GM18505 (cell line): ENCODE measurements at regions not wholly inside any gene's neighbourhood (a gene's known extent, or its start where the extent isn't known, plus 50 kb on each side); places are given as distances from the start of the nearest gene placed in this dataset.

Experiments used
- ATAC-seq: cut with Tn5 transposase; IDR thresholded peaks from one replicate; pipeline ENCODE4 v1.9.1; 2021; ENCODE audit not compliant: unreplicated experiment
- POLR2A ChIP-seq: IDR thresholded peaks from 4 replicates; pipeline ENCODE4 v1.6.1; 2011; ENCODE audit warnings: borderline replicate concordance; ENCODE audit not compliant: insufficient read depth, insufficient read length; ENCODE audit errors: extremely low read depth

DNA sequence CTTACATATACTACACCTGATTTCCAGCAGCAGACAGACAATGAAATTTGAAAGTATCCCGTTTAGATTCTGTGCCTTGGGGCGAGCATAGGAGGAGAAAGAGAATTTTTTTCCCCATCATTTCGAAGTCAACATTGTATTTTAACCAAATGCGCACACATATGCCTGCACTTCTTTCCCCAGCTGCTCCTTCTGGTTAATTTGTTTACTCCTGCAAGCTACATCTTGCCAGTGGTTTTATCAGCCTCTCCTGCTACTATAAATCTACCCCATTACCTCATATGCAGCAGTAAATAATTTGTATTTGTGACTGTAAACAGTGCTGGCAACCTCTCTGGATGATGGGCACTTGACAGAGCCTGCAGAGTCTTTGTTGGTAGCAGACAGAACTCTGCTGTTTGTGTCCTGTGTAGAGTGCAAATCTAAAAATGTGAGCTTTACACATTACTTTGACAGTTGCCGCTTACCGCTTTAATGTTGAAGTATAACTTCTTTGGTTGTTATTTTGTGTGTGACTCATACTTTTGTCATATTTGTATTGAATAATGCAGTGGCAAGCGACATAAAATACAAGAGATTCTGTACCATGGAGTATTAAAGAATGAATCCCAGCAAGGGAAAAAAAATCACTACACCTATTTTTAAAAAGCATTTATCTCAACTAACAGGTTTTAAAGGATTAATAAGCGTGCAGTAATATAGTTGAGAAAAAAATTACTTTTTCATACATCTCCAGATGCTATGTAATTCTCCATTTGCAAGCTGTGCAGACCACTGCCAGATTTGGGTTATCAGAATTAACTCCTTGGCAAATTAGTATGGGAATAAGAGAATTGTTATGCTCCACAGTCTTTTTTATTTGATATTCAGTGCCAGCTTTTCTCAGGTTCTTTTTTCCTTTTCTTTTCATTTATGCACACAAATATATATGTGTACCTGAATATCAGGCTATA, 536.8 kb downstream of the XIRP2 start:
- no peak for ATAC-seq
- TF ChIP-seq POLR2A: no peak

DNA sequence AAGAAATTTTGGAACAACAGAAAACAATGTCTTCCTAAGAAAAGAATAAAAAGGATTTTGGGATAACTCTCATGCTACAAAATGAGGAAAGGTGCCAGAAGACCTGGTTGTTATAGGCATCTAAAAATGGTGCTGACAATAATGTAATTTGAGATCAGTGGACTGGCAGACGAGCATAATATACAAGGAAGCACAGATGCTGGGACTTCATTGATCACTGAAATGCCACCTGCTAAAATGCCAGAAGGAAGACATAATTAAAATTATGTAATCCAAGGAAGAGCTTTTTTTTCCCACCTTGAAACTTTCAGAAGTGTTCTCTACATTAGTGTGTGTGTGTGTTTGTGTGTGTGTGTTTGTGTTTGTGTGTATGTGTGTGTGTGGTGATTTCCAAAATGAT, 535.9 kb downstream of the XIRP2 start:
- no peak for TF ChIP-seq POLR2A
- ATAC-seq: no peak

DNA sequence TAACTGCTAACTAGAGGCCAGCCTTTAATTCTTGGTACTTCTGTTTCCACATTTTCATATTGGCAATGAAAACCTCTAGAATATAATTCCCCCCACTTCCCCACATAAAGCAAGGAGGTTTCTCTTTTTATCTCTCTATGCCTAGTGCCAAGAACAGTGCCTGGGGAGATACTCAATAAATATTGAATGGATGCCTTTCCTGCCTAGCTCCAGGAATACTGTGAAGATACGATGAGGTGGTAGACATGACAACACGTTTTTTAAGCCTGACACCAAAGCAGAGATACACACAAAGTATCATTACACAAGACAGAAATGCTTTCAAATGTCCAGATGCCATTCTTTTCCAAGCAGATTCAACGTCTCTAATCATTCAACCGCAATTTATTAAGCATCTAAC, 535.5 kb downstream of the XIRP2 start:
- ATAC-seq: no peak
- TF ChIP-seq POLR2A: no peak

DNA sequence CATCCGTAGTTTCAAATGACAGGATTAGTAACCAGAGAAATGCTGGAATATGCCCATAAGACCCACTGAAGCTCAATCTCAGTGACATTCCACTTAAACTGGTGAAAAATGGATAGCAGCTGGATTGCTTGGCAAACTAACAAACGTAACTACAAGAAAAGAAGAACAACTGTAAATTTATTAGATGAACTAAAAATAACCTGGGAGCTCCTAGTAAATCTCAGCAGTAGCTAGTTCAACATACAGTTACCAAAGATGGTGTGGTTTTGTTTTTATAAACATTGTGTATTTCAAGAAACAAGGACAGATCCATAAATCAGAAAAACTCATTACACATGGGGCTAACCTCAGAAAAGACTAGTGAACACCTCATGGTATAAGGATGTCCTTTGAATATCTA, 531.9 kb downstream of the XIRP2 start:
- no peak for ATAC-seq
- no peak for TF ChIP-seq POLR2A

DNA sequence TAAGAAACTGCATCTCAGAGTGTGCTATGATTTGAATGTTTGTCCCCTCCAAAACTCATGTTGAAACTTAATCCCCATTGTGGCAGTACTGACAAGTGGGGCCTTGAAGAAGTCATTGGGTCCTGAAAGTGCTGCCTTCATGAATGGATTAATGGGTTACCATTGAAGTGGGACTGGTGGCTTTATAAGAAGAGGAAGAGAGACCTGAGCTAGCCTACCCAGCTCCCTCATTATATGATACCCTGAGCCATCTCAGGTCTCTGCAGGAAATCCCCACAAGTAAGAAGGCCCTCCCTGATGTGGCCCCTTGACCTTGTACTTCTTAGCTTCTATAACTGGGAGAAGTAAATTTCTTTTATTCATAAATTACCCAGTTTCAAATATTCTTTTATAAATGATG, 526.8 kb downstream of the XIRP2 start:
- no peak for TF ChIP-seq POLR2A
- no peak for ATAC-seq

DNA sequence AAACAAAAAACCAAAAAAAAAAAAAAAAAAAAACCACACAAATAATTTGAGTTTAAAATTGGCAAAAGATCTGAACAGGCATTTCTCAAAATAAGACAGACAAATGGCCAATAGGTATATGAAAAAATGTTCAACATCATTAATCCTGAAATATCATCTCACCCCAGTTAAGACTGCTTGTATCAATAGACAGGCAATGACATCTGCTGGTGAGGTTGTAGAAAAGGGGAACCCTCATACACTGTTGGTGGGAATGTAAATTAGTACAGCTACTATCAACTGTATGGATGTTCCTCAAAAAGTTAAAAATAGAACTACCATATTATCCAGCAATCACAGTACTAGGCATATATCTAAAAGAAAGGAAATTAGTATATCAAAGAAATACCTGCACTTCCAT, 523.1 kb downstream of the XIRP2 start:
- no peak for ATAC-seq

DNA sequence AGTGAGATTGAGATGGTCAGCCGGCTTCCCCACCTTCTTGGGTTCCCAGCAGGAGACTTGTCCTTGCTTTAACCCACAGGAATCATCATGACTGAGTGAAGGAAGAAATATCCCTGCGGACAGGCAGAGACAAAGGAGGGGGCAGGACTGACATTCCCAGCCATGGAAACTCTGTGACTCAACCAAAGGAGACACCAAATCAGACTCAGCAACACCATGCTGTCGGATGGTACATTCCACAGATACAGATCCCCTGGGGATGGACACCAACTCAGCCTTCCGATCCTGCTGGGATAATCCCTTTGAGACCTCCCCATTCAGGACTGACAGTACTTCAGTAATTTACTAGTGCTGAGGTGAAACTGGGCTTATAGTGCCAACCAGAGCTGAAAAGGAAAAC, 518.3 kb downstream of the XIRP2 start:
- TF ChIP-seq POLR2A: no peak
- no peak for ATAC-seq

More for the DNA sequence above, 523.1 kb downstream of the XIRP2 start:
- no peak for TF ChIP-seq POLR2A

DNA sequence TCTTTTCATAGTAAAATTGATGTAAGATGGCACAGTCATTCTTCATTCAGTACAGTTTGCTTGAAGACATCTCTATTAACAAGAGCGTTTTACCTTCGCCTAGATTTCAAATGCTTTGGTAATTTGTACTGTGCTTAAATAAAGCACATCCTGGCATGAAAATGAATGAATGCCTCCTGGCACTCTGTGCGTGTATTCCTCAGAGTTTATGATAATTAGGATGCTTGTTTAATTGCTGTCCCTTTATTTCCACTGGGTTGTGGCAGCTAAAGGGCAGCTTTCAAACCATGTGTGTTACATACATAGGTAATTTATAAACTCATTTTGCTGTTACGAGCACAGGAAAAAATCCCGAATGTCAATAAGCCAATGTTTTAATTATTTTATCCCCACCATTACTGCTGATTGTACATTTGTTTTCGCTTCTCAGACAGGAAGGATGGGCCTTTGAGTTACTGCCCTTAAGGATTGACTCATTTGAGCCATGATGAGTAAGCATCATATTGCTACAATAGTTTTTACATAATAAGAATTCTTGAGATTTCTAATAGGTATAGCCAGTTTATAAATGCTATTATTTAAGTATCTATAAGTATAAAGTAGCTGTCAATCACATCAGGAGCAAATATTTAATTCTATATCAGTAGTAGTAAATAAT, 516.5 kb downstream of the XIRP2 start:
- ATAC-seq: no peak
- TF ChIP-seq POLR2A: no peak

DNA sequence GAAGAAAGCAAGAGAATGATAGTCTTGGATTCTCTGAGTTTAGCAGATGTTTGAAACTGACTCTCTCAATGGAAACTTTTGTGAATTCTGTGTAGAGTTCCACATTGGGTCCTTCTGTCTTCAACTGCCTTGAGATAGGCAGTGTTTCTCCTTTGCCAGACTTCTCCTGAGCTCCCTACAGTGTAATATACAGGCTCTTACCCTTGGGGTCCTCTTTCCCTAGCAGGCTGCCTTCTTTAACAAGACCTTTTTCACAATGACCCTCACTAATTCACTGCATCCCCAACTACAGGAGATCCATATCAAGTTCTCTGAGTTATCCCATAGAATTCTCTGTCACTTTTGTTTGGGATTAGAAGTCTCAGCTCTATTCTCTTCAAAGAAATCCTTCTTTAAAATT, 513.0 kb downstream of the XIRP2 start:
- no peak for ATAC-seq
- TF ChIP-seq POLR2A: no peak

DNA sequence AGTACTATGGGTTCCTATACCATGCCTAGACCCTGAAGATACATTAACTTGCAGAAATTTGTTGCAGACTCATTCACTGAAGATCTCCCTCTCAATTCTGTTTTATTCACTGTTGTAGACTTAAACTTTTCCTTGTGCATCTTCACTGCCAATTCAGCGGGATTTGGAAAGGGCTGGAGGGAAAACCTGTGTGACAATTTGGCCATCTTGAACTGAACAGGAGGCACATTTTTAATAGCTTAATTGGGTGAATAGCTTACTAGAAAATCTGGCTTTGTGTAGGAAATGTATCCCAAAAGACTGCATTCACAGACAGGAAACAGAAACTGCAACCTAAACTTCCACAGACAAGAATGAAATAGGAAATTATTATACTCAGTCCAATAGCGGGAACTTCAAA, 512.3 kb downstream of the XIRP2 start:
- no peak for TF ChIP-seq POLR2A
- no peak for ATAC-seq

DNA sequence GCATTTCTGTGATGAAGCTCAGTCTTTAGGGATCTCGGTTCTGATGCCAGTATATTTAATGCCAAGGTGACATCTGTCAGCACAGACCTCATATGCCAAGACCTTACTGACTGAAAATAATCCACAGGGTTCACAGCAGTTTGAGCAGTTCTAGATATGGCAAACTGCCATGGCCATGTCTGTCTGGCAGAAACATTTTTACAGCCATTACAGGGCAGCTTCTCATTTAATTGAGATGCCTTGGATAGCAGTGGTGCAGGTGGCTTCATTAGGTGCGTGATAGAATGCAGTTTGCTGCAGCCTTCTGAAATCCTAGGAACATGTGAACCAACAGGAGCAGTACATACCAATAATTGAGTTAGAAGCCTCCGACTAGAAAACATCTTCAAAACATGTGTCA, 510.6 kb downstream of the XIRP2 start:
- no peak for TF ChIP-seq POLR2A
- ATAC-seq: no peak

DNA sequence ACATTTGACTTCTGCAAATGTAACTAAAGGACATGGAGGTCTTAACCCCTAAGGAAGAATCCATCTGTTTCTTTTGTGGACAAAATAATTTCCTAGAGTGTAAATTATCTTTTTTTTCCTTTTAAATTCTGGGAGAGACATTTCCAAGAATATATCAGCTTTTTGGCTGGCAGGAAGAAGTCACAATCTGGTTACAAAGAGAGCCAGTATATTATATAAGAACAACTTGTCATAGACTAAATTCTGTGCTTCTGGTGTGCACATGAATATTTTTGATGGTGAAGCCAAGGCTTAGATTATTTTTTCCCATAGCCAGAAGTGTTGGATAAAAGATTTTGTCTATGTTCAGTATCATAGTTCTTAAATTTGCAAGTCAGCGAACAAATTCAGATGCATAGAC, 500.6 kb downstream of the XIRP2 start:
- no peak for TF ChIP-seq POLR2A

DNA sequence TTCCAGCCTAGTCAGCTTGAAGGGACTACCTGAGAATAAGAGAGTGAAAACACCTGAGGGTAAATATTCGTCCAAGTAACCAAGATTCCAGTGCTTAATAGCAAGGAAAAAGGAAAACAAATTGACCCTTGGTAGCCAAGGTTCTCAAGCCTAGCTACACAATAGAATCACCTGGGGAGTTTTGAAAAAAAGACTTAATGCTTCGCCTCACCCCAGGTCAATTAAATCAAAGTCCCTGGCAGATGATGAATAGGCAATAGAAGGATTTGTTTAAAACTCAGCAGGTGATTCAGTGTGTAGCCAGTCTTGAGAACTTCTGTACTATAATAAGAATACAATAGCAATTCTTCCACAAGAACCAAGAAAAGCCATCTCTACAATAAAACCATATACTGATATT, 500.2 kb downstream of the XIRP2 start:
- TF ChIP-seq POLR2A: no peak
- ATAC-seq: no peak

More for the DNA sequence above, 500.6 kb downstream of the XIRP2 start:
- ATAC-seq: no peak

DNA sequence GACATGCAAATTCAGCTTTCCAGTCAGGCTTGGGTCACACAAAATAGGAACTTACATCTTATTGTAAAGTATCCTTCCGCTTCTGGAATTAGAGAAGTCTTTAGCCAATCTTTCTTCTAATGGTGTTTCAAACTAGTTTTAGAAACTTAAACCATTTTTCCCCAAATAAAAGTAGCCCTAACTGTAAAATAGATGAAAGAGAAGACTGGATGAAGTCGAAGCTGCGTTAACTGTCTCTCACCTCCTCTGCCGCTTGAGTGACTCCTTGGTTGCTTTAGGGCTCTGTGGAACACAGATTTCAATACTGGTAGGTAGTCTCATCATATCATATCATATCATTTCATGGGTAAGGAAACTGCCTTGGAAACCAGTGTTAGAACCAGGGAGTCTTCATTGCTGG, 498.4 kb downstream of the XIRP2 start:
- TF ChIP-seq POLR2A: no peak
- ATAC-seq: no peak
